Kidney epithelial cell (primary cell): ENCODE measurements at regions not wholly inside any gene's neighbourhood (a gene's known extent, or its start where the extent isn't known, plus 50 kb on each side); places are given as distances from the start of the nearest gene placed in this dataset.

ENCODE experiments used
- DNase-seq: peaks from one replicate; pipeline ENCODE4 v3.0.0-alpha.2; 2010; ENCODE audit warnings: low read depth
- H3K27me3 ChIP-seq: 2 replicates; pipeline ENCODE4 v1.6.0; 2011; ENCODE audit warnings: low read length; ENCODE audit not compliant: control insufficient read depth, insufficient read depth
- H3K36me3 ChIP-seq: 2 replicates; pipeline ENCODE4 v1.5.1; 2011; ENCODE audit warnings: low read length; ENCODE audit not compliant: control insufficient read depth, insufficient read depth
- H3K4me3 ChIP-seq: 2 replicates; pipeline ENCODE4 v1.5.1; 2011; ENCODE audit warnings: low read depth, mild to moderate bottlenecking, control low read depth, low read length
- TF ChIP-seq, protein P1 (sequence below): IDR thresholded peaks from 2 replicates; pipeline ENCODE4 v1.5.1; 2011; ENCODE audit warnings: mild to moderate bottlenecking, moderate library complexity, low read length, control low read depth, inconsistent platforms; ENCODE audit not compliant: insufficient read depth, poor library complexity, severe bottlenecking

DNA sequence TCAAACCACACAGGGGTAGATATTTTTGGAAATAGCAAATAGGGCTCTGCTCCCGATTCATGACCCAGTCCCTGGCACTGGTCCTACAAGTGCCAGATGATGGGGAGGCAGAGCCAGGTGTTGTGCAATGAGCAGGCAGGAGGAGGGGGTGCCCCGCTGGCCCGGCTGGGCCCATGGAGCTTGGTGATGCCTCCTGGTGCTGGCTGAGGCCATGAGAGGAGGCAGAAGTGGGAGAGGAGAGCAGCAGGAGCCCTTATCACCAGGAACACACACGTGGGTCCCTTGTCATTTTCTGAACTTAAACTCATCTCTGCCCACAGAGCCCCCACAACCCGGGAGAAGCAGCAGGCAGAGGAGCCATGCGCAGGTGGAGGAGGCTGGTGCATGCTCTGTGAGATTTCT is 90.5 kb upstream of the MAPK4 start:
- peaks cover 4% of the 10 kb centered on the region for H3K27me3 ChIP-seq
- DNase-seq: no peak
- TF ChIP-seq, protein P1, sequence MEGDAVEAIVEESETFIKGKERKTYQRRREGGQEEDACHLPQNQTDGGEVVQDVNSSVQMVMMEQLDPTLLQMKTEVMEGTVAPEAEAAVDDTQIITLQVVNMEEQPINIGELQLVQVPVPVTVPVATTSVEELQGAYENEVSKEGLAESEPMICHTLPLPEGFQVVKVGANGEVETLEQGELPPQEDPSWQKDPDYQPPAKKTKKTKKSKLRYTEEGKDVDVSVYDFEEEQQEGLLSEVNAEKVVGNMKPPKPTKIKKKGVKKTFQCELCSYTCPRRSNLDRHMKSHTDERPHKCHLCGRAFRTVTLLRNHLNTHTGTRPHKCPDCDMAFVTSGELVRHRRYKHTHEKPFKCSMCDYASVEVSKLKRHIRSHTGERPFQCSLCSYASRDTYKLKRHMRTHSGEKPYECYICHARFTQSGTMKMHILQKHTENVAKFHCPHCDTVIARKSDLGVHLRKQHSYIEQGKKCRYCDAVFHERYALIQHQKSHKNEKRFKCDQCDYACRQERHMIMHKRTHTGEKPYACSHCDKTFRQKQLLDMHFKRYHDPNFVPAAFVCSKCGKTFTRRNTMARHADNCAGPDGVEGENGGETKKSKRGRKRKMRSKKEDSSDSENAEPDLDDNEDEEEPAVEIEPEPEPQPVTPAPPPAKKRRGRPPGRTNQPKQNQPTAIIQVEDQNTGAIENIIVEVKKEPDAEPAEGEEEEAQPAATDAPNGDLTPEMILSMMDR: no peak

GRCh38 chr18:50472941-50473340 is 86.9 kb upstream of the MAPK4 start:
- peaks cover 4% of the 10 kb centered on the region for H3K27me3 ChIP-seq
- no peaks in the 10 kb centered on the region for H3K36me3 ChIP-seq
- no peak for DNase-seq
- H3K4me3 ChIP-seq: no peak overlapping the region
- TF ChIP-seq, protein P1: no peak

More for the DNA sequence above, 90.5 kb upstream of the MAPK4 start:
- Histone ChIP-seq H3K4me3 (no peak overlapping the region), H3K36me3 (no peaks in the 10 kb centered on the region)

GRCh38 chr18:50473881-50474280 is 86.0 kb upstream of the MAPK4 start:
- DNase-seq: no peak
- Histone ChIP-seq H3K4me3 (no peak overlapping the region), H3K36me3 (no peaks in the 10 kb centered on the region), H3K27me3 (peaks cover 4% of the 10 kb centered on the region)
- TF ChIP-seq, protein P1: no peak

DNA sequence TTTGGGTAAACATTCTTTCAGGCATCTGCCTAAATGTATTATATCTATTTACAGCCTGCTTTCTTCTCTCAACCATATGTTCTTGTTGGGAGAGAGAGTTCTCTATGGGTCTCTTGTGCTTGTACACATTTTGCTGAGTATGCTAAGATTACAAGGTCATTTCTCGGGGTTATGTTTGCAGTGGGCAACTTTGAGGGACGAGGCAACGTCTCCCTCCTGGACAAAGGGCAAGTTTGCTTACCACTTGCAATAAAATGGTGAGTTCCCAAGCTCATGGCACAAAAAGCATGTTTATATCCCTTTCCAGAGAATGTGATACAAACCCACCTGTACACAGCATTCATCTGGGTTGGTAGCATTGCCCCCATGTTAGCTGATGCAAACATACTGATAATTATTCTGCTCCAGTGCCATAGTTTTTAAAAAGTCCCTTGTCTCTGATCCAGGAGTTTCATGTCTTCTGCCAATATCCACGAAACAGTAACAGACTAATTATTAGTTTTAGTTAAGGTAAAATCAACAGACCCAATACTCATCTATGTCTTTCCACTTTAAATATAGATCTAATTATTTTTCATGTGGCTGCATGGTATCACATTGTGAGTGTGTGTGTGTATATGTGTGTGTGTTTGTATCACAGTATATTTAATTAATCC is 84.2 kb upstream of the MAPK4 start:
- Histone ChIP-seq H3K27me3 (peaks cover 4% of the 10 kb centered on the region), H3K36me3 (no peaks in the 10 kb centered on the region), H3K4me3 (no peak overlapping the region)
- no peak for DNase-seq
- TF ChIP-seq, protein P1: no peak

GRCh38 chr18:50492097-50492496 is 67.8 kb upstream of the MAPK4 start:
- Histone ChIP-seq H3K27me3 (no peaks in the 10 kb centered on the region), H3K4me3 (no peak overlapping the region), H3K36me3 (no peaks in the 10 kb centered on the region)
- TF ChIP-seq, protein P1: no peak
- DNase-seq: no peak

GRCh38 chr18:50494569-50494968 is 65.3 kb upstream of the MAPK4 start:
- DNase-seq: no peak
- TF ChIP-seq, protein P1: no peak
- Histone ChIP-seq H3K27me3 (no peaks in the 10 kb centered on the region), H3K4me3 (no peak overlapping the region), H3K36me3 (no peaks in the 10 kb centered on the region)
